Ectodermal cell (in vitro differentiated cells): ENCODE measurements at regions not wholly inside any gene's neighbourhood (a gene's known extent, or its start where the extent isn't known, plus 50 kb on each side); places are given as distances from the start of the nearest gene placed in this dataset.
A peak's percentile ranks its signal among the peaks of the same experiment; 100 is the strongest.

ENCODE experiments used
- H3K27ac ChIP-seq: 2 replicates; pipeline ENCODE4 v1.7.0; 2013; ENCODE audit warnings: mild to moderate bottlenecking, low read depth, low read length; ENCODE audit not compliant: insufficient read depth, poor library complexity, severe bottlenecking
- H3K27me3 ChIP-seq: 2 replicates; pipeline ENCODE4 v1.7.0; 2013; ENCODE audit warnings: mild to moderate bottlenecking, low read length; ENCODE audit not compliant: insufficient read depth, control insufficient read depth, poor library complexity, severe bottlenecking
- H3K36me3 ChIP-seq: one replicate; pipeline ENCODE4 v1.7.0; 2013; ENCODE audit warnings: low read length; ENCODE audit not compliant: control insufficient read depth, insufficient read depth
- H3K4me1 ChIP-seq: one replicate; pipeline ENCODE4 v1.7.0; 2013; ENCODE audit warnings: low read length; ENCODE audit not compliant: control insufficient read depth, insufficient read depth
- H3K4me3 ChIP-seq: 2 replicates; pipeline ENCODE4 v1.7.0; 2013; ENCODE audit warnings: low read depth, low read length, control low read depth; ENCODE audit not compliant: insufficient read depth
- H3K9me3 ChIP-seq: 2 replicates; pipeline ENCODE4 v1.7.0; 2013; ENCODE audit warnings: mild to moderate bottlenecking, low read length, moderate library complexity; ENCODE audit not compliant: control insufficient read depth
- WGBS, 2 experiments: methylation state at CpG; one replicate each; pipeline ENCODE4 v1.1.7; 2013; ENCODE audit warnings: missing lambda C conversion rate in 2 of 2; 5-methylcytosine and 5-hydroxymethylcytosine counted together

DNA sequence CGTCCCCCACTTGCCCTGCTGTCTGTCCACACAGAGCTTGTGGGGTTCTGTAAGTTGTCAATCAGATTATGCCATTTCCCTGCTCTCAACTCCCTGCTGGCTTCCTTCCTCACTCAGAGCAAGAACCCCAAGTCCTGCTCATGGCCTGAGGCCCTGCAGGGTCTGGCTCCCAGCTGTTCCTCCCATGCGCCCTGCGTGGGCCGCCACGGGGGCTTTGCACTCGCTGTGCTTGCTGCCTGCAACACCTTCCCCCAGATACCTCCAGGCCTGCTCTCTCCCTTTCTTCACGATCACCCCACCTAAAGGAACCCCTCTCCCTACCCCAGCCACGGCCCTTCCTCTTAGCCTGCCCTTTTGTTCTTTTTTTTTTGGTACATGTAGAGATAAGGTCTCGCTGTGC, 234.6 kb downstream of the AACS start:
- H3K4me3 ChIP-seq = no peak overlapping the region
- no peaks in the 10 kb centered on the region for H3K36me3 ChIP-seq
- H3K9me3 ChIP-seq = no peaks in the 10 kb centered on the region
- H3K4me1 ChIP-seq = peaks cover 3% of the 10 kb centered on the region
- 93 to 97% methylated on average over 9 of the region's 9 CpGs for WGBS, 2 experiments
- no peak overlapping the region for H3K27ac ChIP-seq
- H3K27me3 ChIP-seq = no peaks in the 10 kb centered on the region

DNA sequence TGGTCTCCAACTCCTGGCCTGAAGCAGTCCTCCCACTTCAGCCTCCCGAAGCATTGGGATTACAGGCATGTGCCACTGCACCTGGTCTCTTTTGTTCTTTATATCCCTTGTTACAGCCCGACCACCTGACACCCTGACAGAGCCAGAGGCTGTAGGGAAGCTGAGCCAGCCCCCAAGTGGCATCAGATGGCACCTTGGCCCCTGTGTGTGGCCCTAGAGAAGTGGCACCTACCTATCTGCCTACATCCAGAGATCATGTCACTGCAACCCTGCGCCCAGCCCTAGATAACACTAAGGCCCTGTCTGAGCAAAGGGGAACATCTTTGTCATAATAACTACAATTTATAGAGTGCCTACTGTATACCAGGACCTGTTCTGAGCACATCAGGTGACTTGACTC, 235.0 kb downstream of the AACS start:
- Histone ChIP-seq H3K27me3 (no peaks in the 10 kb centered on the region), H3K9me3 (no peaks in the 10 kb centered on the region), H3K4me1 (peaks cover 3% of the 10 kb centered on the region), H3K27ac (no peak overlapping the region), H3K36me3 (no peaks in the 10 kb centered on the region), H3K4me3 (no peak overlapping the region)
- 88% methylated on average over 3 of the region's 3 CpGs for WGBS, 2 experiments

DNA sequence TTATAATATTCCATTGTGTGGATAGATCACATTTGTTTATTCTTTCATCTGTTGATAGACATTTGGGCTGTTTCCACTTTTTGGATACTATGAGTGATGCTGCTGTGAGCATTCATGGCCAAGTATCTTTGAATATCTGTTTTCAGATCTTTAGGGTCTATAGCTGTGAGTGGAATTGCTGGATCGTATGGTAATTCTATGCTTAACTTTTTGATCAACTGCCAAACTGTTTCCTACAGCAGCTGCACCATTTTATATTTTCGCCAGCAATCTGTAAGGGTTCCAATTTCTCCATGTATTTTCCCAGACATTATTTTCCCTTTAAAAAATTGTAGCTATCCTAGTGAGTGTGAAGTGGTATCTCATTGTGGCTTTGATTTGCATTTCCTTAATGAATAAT, 238.1 kb downstream of the AACS start:
- H3K27ac ChIP-seq = no peak overlapping the region
- H3K27me3 ChIP-seq = no peaks in the 10 kb centered on the region
- WGBS, 2 experiments = 97 to 100% methylated on average over 2 of the region's 2 CpGs
- H3K4me1 ChIP-seq = no peaks in the 10 kb centered on the region
- H3K36me3 ChIP-seq = no peaks in the 10 kb centered on the region
- no peak overlapping the region for H3K4me3 ChIP-seq
- no peaks in the 10 kb centered on the region for H3K9me3 ChIP-seq

DNA sequence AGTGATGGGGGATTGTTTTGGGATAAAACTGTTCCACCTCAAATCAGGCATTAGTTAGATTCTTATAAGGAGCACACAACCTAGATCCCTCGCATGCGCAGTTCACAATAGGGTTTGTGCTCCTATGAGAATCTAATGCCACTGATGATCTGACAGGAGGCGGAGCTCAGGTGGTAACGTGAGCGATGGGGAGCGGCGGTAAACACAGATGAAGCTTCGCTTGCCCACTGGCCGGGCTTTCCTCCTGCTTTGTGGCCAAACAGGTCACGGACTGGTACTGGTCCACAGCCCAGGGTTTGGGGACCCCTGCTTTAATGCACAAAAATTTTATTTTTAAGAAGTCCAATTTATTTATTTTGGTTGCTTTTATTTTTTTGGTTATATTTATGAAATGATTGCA, 238.8 kb downstream of the AACS start:
- no peaks in the 10 kb centered on the region for H3K27me3 ChIP-seq
- H3K36me3 ChIP-seq = no peaks in the 10 kb centered on the region
- H3K4me1 ChIP-seq = no peaks in the 10 kb centered on the region
- 94 to 97% methylated on average over 10 of the region's 10 CpGs for WGBS, 2 experiments
- no peak overlapping the region for H3K27ac ChIP-seq
- no peak overlapping the region for H3K4me3 ChIP-seq
- no peaks in the 10 kb centered on the region for H3K9me3 ChIP-seq

DNA sequence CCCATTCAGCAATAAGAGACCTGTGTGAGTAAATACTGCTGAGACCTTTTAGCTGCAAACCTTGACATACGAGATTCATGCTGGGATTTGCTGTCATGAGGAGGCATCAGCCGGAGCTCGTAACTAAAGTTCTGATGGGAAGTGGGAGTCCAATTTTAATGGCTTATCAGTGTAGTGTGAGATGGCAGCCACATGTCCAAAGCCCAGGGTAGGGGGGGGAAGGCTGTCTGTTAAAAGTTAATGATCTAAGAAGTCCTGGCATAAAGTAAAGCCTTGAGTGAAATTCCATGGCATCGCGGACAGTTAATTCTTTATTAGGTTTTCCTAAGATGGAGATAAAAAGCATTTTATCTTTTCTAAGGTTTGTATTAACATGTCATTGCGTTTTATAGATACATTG, 240.0 kb downstream of the AACS start:
- peaks cover 6% of the 10 kb centered on the region for H3K4me1 ChIP-seq
- H3K36me3 ChIP-seq = no peaks in the 10 kb centered on the region
- no peaks in the 10 kb centered on the region for H3K9me3 ChIP-seq
- WGBS, 2 experiments = 95% methylated on average over 6 of the region's 6 CpGs
- no peaks in the 10 kb centered on the region for H3K27me3 ChIP-seq
- H3K27ac ChIP-seq = no peak overlapping the region
- H3K4me3 ChIP-seq = no peak overlapping the region

DNA sequence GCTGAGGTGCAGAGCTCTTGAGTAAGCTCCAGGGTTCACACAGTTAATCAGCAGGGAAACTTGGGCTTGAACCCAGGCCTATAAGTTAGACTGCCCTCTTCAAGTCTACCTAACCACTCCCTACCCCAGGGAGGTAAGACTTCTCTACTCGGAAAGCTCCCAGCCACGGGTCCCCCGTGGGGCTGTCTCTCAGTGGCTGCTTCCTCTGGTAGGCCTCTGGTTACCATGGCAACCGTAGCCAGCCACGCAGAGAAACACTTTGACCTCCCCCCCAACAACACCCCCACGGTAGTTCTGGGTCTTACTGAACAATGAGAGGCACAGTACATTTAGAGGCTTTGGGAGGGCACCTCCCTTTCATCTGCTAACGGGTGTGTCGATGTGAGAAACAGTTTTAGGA, 245.2 kb downstream of the AACS start:
- Histone ChIP-seq H3K36me3 (no peaks in the 10 kb centered on the region), H3K27me3 (no peaks in the 10 kb centered on the region), H3K27ac (no peak overlapping the region), H3K4me3 (no peak overlapping the region), H3K4me1 (peaks cover 29% of the 10 kb centered on the region), H3K9me3 (no peaks in the 10 kb centered on the region)
- WGBS, 2 experiments = 71 to 74% methylated on average over 7 to 8 of the region's 8 CpGs

DNA sequence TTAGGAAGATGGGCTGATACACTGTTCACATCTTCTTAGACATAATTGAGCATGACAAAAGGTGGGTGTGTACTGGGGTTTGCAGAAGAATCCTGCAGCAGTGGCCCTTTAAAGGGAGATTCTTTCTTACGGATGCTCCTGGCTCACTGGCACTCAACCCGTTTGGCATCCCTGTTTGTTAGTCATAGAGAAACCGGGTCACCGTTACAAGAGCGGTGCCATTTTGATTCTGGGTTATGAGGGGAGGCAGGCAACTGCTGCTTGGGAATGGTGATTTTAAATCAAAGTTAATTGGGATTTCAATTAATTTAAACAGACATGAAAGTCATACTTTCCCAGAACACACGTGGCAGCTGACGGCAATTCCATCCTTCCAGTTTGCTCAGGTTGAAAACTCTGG, 245.8 kb downstream of the AACS start:
- H3K9me3 ChIP-seq = no peaks in the 10 kb centered on the region
- H3K4me3 ChIP-seq = no peak overlapping the region
- peaks cover 29% of the 10 kb centered on the region for H3K4me1 ChIP-seq
- H3K27me3 ChIP-seq = no peaks in the 10 kb centered on the region
- no peak overlapping the region for H3K27ac ChIP-seq
- WGBS, 2 experiments = 93 to 95% methylated on average over 7 of the region's 7 CpGs
- no peaks in the 10 kb centered on the region for H3K36me3 ChIP-seq

DNA sequence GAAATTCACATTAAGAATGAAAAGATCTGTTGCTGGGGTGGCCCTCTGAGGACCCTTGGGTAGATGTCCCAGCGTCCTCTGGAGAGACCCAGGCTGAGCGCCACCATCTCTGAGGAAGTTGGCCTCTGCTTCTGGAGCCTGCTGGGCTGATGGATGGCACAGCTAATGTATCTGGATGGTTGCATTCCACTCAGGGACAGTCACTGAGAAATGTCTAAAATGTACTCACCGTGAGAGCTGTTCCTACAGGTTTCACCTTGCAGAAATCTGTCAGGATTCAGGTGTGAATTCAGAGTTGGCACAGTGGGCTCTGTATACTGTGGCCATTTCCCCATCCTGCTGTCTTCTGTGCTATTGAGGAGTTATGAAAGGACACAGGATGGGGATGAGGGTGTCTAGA, 247.2 kb downstream of the AACS start:
- no peak overlapping the region for H3K27ac ChIP-seq
- peaks cover 29% of the 10 kb centered on the region for H3K4me1 ChIP-seq
- no peaks in the 10 kb centered on the region for H3K9me3 ChIP-seq
- H3K27me3 ChIP-seq = no peaks in the 10 kb centered on the region
- WGBS, 2 experiments = 95% methylated on average over 3 of the region's 3 CpGs
- no peak overlapping the region for H3K4me3 ChIP-seq
- no peaks in the 10 kb centered on the region for H3K36me3 ChIP-seq

DNA sequence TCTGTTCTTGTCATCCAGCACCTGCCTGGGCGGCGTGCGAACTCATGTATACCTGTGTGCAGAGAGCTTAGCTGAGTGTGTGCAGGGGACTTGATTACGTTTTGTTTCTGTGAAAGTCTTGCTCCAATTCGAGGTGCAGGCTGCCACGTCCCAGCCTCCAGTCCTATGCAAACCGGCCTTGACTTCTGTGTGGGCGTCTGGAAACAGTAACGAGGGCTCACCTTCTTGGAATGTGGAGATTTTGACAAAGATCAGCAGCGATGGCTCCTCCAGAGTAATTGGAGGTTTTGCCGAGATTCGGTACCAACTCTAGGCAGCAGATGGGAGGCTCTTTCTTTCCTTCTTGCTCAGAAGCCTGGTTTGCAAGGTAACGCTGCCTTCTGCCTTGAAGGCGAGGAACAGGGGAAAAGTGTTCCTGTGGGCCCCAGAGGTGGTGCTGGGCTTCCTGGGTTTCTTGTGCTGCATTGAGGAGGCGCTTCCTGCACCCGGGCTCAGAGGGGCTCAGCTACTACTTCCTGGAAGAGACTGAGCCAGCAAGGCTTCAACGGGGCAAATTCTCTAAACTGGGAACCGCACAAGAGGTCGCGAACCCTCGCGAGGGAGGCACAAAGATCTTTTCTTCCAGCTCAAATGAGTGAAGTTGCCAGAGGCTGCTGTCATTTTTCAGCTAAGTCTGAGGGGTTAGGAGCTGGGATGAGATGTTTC, 249.0 kb downstream of the AACS start:
- Histone ChIP-seq H3K27me3 (no peaks in the 10 kb centered on the region), H3K4me1 (peaks cover 29% of the 10 kb centered on the region), H3K9me3 (no peaks in the 10 kb centered on the region), H3K27ac (peak overlapping the region; percentile 56), H3K36me3 (no peaks in the 10 kb centered on the region), H3K4me3 (no peak overlapping the region)
- 39 to 48% methylated on average over 22 of the region's 22 CpGs for WGBS, 2 experiments

DNA sequence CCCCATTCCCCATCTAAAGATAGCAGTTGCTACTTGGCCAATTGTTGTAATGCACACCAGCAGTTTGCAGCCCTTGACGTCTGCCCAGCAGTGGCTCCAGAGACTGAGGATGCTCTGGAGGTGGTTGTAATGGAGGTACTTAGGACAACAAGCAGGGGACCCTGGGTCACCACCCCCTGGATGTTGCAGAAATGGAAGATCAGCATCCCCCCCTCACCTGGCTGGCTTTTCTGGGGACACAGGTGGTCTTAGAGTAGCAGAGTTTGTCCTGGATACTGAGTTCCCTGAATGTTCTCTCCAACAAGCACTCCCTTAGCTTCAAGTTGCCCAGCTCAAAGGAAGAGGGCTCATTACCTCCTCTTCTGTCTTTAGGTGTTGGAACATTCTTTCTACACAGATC, 250.5 kb downstream of the AACS start:
- 93% methylated on average over 1 of the region's 1 CpG for WGBS, 2 experiments
- H3K27ac ChIP-seq = no peak overlapping the region
- no peaks in the 10 kb centered on the region for H3K27me3 ChIP-seq
- H3K9me3 ChIP-seq = no peaks in the 10 kb centered on the region
- no peaks in the 10 kb centered on the region for H3K36me3 ChIP-seq
- H3K4me1 ChIP-seq = peaks cover 21% of the 10 kb centered on the region
- no peak overlapping the region for H3K4me3 ChIP-seq

DNA sequence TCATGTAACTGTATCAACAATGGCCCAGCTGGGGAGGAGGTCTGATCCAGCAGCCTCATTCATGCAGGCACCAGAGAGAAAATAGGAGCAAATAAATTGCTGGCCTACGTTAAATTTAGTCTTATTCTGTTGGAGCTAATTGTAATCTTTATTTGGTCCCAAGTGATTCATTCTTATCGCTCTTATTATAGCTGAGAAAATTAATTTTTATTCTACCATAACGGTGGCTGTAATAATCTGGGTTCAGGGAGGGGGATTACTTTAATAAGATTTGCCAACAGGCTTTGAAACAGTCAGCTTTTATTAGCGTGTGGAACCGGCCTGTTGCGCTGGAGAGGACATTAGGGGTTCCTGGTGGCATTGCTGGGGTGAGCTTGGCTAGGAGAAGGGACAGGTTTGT, 254.9 kb downstream of the AACS start:
- Histone ChIP-seq H3K36me3 (peaks cover 4% of the 10 kb centered on the region), H3K4me1 (peaks cover 11% of the 10 kb centered on the region), H3K4me3 (no peak overlapping the region), H3K9me3 (no peaks in the 10 kb centered on the region), H3K27ac (no peak overlapping the region), H3K27me3 (no peaks in the 10 kb centered on the region)
- 96 to 98% methylated on average over 5 to 6 of the region's 6 CpGs for WGBS, 2 experiments
